Progenitor cell of endocrine pancreas (in vitro differentiated cells): ENCODE measurements at regions not wholly inside any gene's neighbourhood (a gene's known extent, or its start where the extent isn't known, plus 50 kb on each side); places are given as distances from the start of the nearest gene placed in this dataset.

Experiments used
- DNase-seq: peaks from one replicate; pipeline ENCODE4 v3.0.0; 2021; ENCODE audit warnings: low spot score; ENCODE audit not compliant: unreplicated experiment
- H3K27ac Mint-ChIP-seq: 2 replicates; pipeline ENCODE4 v1.8.0; 2021; ENCODE audit warnings: mild to moderate bottlenecking, moderate library complexity, mixed read lengths
- H3K27me3 Mint-ChIP-seq: 2 replicates; pipeline ENCODE4 v1.8.0; 2021; ENCODE audit warnings: mixed read lengths
- H3K36me3 Mint-ChIP-seq: 2 replicates; pipeline ENCODE4 v1.8.0; 2022; ENCODE audit warnings: mixed read lengths; ENCODE audit not compliant: insufficient read depth
- H3K4me1 Mint-ChIP-seq: 2 replicates; pipeline ENCODE4 v1.8.0; 2021; ENCODE audit warnings: low read depth, mixed read lengths
- H3K4me3 Mint-ChIP-seq: 2 replicates; pipeline ENCODE4 v1.8.0; 2021; ENCODE audit warnings: low read depth, mild to moderate bottlenecking, moderate library complexity, mixed read lengths
- H3K9me3 Mint-ChIP-seq: 2 replicates; pipeline ENCODE4 v1.8.0; 2021; ENCODE audit warnings: low read depth, mixed read lengths
- TF ChIP-seq, protein P1 (sequence below): fragments of 200-600 bp; sonication (generic); IDR thresholded peaks from one replicate; pipeline ENCODE4 v1.5.0; 2021; ENCODE audit warnings: antibody characterized with exemption, mild to moderate bottlenecking; ENCODE audit not compliant: unreplicated experiment

DNA sequence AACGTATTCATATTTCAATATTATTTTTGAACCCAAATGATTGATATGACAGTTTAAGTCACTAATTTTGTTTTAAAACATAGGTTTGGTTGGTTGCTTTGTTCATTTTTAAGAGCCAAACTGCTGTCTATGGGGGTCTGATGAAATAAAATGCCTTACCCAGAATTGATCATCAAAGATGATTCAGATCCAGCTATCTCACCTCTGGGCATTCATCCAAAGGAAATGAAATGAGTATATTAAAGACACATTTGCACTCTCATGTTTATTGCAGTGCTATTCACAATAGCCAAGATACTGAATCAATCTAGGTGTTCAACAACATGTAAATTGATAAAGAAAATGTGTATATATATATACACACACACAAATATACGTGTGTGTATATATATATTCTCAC, 326.9 kb upstream of the GULP1 start:
- H3K27me3 Mint-ChIP-seq, result no peaks in the 10 kb centered on the region

DNA sequence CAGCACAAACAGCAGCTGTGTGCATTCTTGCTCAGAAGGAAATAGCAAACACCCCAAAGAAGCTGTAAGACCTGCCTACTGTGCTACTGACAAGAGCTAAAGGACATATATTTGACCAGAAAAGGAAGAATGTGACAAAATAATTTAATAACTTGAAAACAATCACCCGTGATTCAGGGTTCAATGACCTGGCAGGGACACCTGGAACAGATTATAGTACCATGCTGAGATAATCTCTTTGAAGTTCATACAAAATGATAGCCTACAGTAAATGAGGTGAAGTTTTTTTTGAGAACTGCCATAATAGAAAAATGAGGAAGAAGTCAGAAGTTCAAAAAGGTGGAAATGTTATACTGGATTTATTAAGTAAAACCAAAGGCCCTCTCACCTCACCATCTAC, 324.8 kb upstream of the GULP1 start:
- Mint-ChIP-seq H3K4me1 (no peaks in the 10 kb centered on the region), H3K27me3 (no peaks in the 10 kb centered on the region), H3K27ac (no peak overlapping the region), H3K36me3 (no peaks in the 10 kb centered on the region), H3K4me3 (no peak overlapping the region), H3K9me3 (peaks cover 7% of the 10 kb centered on the region)
- TF ChIP-seq, protein P1, sequence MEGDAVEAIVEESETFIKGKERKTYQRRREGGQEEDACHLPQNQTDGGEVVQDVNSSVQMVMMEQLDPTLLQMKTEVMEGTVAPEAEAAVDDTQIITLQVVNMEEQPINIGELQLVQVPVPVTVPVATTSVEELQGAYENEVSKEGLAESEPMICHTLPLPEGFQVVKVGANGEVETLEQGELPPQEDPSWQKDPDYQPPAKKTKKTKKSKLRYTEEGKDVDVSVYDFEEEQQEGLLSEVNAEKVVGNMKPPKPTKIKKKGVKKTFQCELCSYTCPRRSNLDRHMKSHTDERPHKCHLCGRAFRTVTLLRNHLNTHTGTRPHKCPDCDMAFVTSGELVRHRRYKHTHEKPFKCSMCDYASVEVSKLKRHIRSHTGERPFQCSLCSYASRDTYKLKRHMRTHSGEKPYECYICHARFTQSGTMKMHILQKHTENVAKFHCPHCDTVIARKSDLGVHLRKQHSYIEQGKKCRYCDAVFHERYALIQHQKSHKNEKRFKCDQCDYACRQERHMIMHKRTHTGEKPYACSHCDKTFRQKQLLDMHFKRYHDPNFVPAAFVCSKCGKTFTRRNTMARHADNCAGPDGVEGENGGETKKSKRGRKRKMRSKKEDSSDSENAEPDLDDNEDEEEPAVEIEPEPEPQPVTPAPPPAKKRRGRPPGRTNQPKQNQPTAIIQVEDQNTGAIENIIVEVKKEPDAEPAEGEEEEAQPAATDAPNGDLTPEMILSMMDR, result no peak
- no peak for DNase-seq

More for the DNA sequence above, 326.9 kb upstream of the GULP1 start:
- no peak overlapping the region for H3K27ac Mint-ChIP-seq
- no peak overlapping the region for H3K4me3 Mint-ChIP-seq
- no peak for DNase-seq
- TF ChIP-seq, protein P1, result no peak
- H3K36me3 Mint-ChIP-seq, result no peaks in the 10 kb centered on the region
- peaks cover 3% of the 10 kb centered on the region for H3K9me3 Mint-ChIP-seq
- H3K4me1 Mint-ChIP-seq, result no peaks in the 10 kb centered on the region

DNA sequence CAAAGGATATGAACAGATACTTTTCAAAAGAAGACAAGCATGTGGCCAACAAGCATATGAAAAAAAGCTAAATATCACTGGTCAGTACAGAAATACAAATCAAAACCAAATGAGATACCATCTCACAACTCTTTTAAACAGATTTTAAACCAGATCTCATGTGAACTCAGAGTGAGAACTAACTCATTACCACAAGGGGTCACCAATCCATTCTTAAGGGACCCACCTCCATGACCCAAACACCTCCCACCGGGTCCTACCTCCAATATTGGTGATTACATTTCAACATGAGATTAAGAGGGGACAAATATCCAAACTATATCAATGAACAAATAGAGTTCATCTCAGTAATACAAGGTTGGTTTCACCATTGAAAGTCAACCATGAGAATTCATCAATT, 319.8 kb upstream of the GULP1 start:
- DNase-seq, result no peak
- H3K27me3 Mint-ChIP-seq, result no peaks in the 10 kb centered on the region
- TF ChIP-seq, protein P1, result no peak
- H3K27ac Mint-ChIP-seq, result no peak overlapping the region
- peaks cover 9% of the 10 kb centered on the region for H3K9me3 Mint-ChIP-seq
- no peaks in the 10 kb centered on the region for H3K36me3 Mint-ChIP-seq
- H3K4me1 Mint-ChIP-seq, result no peaks in the 10 kb centered on the region
- no peak overlapping the region for H3K4me3 Mint-ChIP-seq

GRCh38 chr2:187976259-187976985, 315.3 kb upstream of the GULP1 start:
- no peaks in the 10 kb centered on the region for H3K27me3 Mint-ChIP-seq
- TF ChIP-seq, protein P1, result no peak
- peaks cover 3% of the 10 kb centered on the region for H3K9me3 Mint-ChIP-seq
- H3K27ac Mint-ChIP-seq, result no peak overlapping the region
- no peak overlapping the region for H3K4me3 Mint-ChIP-seq
- H3K36me3 Mint-ChIP-seq, result no peaks in the 10 kb centered on the region
- no peak for DNase-seq
- peaks cover 11% of the 10 kb centered on the region for H3K4me1 Mint-ChIP-seq

GRCh38 chr2:187976986-187977333, 314.7 kb upstream of the GULP1 start:
- no peak overlapping the region for H3K4me3 Mint-ChIP-seq
- no peaks in the 10 kb centered on the region for H3K27me3 Mint-ChIP-seq
- peaks cover 2% of the 10 kb centered on the region for H3K9me3 Mint-ChIP-seq
- no peak overlapping the region for H3K27ac Mint-ChIP-seq
- no peak for DNase-seq
- peaks cover 11% of the 10 kb centered on the region for H3K4me1 Mint-ChIP-seq
- no peaks in the 10 kb centered on the region for H3K36me3 Mint-ChIP-seq
- TF ChIP-seq, protein P1, result no peak
